ENCODE measurements at regions not wholly inside any gene's neighbourhood (a gene's known extent, or its start where the extent isn't known, plus 50 kb on each side); places are given as distances from the start of the nearest gene placed in this dataset.

DNA sequence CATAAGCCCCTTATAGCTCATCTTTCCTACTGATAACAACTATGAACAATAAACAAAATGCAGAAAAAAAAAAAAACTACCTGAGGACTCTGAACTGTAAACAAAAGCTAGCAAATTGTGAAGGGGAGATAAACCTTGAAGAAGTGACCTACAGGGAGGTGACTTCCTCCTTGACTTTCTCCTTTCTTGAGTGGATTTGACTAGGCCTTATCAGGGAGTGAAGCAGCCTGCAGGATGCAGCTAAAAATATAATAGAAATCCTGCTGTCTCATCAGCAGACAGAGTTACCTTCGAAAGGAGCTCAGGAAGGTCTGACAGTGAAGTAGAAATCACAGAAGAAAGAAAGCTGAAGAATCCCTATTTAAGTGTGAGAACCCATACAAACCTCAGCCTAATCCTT lies 322.0 kb upstream of the HTR1E start:
- TF ChIP-seq, protein P1, sequence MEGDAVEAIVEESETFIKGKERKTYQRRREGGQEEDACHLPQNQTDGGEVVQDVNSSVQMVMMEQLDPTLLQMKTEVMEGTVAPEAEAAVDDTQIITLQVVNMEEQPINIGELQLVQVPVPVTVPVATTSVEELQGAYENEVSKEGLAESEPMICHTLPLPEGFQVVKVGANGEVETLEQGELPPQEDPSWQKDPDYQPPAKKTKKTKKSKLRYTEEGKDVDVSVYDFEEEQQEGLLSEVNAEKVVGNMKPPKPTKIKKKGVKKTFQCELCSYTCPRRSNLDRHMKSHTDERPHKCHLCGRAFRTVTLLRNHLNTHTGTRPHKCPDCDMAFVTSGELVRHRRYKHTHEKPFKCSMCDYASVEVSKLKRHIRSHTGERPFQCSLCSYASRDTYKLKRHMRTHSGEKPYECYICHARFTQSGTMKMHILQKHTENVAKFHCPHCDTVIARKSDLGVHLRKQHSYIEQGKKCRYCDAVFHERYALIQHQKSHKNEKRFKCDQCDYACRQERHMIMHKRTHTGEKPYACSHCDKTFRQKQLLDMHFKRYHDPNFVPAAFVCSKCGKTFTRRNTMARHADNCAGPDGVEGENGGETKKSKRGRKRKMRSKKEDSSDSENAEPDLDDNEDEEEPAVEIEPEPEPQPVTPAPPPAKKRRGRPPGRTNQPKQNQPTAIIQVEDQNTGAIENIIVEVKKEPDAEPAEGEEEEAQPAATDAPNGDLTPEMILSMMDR (conservative IDR thresholded peaks at IDR 0.05; ENCODE audit: low read depth, low read length), result no peak
- TF ChIP-seq EZH2 (IDR thresholded peaks at IDR 0.05; ENCODE audit: low read length, unreplicated experiment), result no peak

All from PC-3 (cell line).